Natural killer cell (primary cell): ENCODE measurements at regions not wholly inside any gene's neighbourhood (a gene's known extent, or its start where the extent isn't known, plus 50 kb on each side); places are given as distances from the start of the nearest gene placed in this dataset.
"Not testable (repeated sequence)": the region's sequence is repeated elsewhere in the genome, so short reads cannot be mapped to it uniquely, and the experiment has no call there.

Experiments
- ATAC-seq, 3 donors: fragments of 150-1000 bp in 2 of 3; fragments of 200-7000 bp in 1 of 3; cut with Tn5 transposase; 1 replicate in 1 of 3; 2 replicates in 2 of 3; pipeline ENCODE4 v1.10.0; 2021; ENCODE audit warnings: mild to moderate bottlenecking in 2 of 3, moderate library complexity in 2 of 3
- DNase-seq, 2 donors: peaks; one replicate each; pipeline versions ENCODE4 v3.0.0 to v3.0.0-alpha.2; 2013 to 2021; ENCODE audit warnings: mixed read lengths in 1 of 2
- H3K27ac ChIP-seq: one replicate; pipeline ENCODE4 v1.5.1; 2013; ENCODE audit warnings: mild to moderate bottlenecking, low read length
- H3K27me3 ChIP-seq: one replicate; pipeline ENCODE4 v1.6.1; 2013; ENCODE audit warnings: low read length; ENCODE audit not compliant: control insufficient read depth, insufficient read depth
- H3K36me3 ChIP-seq: one replicate; pipeline ENCODE4 v1.6.1; 2013; ENCODE audit warnings: low read length; ENCODE audit not compliant: control insufficient read depth, insufficient read depth
- H3K4me1 ChIP-seq: one replicate; pipeline ENCODE4 v1.6.1; 2013; ENCODE audit warnings: low read length; ENCODE audit not compliant: control insufficient read depth, insufficient read depth
- H3K4me3 ChIP-seq: one replicate; pipeline ENCODE4 v1.5.1; 2013; ENCODE audit warnings: low read length
- H3K9me3 ChIP-seq: one replicate; pipeline ENCODE4 v1.6.1; 2013; ENCODE audit warnings: low read length; ENCODE audit not compliant: control insufficient read depth, insufficient read depth
- H3K27ac Mint-ChIP-seq, 2 donors: one replicate each; pipeline ENCODE4 v1.8.0; 2022; ENCODE audit warnings: mild to moderate bottlenecking in 2 of 2, mixed read lengths in 2 of 2, moderate library complexity in 1 of 2
- H3K27me3 Mint-ChIP-seq, 2 donors: one replicate each; pipeline ENCODE4 v1.8.0; 2022; ENCODE audit warnings: low read depth in 2 of 2, mixed read lengths in 2 of 2
- H3K36me3 Mint-ChIP-seq: one replicate; pipeline ENCODE4 v1.8.0; 2022; ENCODE audit warnings: mixed read lengths
- H3K4me1 Mint-ChIP-seq, 2 donors: one replicate each; pipeline ENCODE4 v1.8.0; 2022; ENCODE audit warnings: mixed read lengths in 2 of 2
- H3K4me3 Mint-ChIP-seq: one replicate; pipeline ENCODE4 v1.8.0; 2022; ENCODE audit warnings: mild to moderate bottlenecking, moderate library complexity, mixed read lengths
- H3K9me3 Mint-ChIP-seq, 2 donors: one replicate each; pipeline ENCODE4 v1.8.0; 2022; ENCODE audit warnings: mixed read lengths in 2 of 2
- WGBS: methylation state at CpG from one replicate; pipeline ENCODE4 v1.1.7; 2013; ENCODE audit warnings: missing lambda C conversion rate; ENCODE audit not compliant: insufficient coverage; 5-methylcytosine and 5-hydroxymethylcytosine counted together
- intact Hi-C: fragments of 100-400 bp; cut with micrococcal nuclease; formaldehyde crosslinking; loops from one replicate; pipeline ENCODE4 v1.14.2; 2022
- TF ChIP-seq, protein P1 (sequence below): fragments of 200-600 bp; IDR thresholded peaks from one replicate; pipeline ENCODE4 v1.8.0; 2022; ENCODE audit warnings: antibody characterized with exemption

DNA sequence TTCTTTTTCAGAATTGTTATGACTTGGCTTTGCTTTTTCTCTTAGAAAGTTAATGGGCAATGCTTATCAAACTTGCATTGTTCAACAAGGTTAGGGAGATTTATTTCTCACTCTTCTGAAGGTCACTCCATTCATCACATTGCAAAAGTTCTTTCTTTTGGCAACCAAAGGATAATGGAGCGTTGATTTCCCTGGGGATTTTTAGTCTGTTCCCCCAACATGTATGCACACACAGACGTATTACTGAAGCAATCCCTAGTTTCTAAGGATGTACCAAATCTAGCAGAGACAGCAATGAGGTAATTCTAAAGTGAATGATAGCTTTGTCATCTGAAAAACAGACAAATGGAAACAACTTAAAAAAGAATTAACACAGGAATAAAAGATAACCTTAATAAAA lies 349.1 kb downstream of the NYAP2 start:
- no peaks in the 10 kb centered on the region for H3K27me3 Mint-ChIP-seq

GRCh38 chr2:225743996-225744395 lies 344.5 kb downstream of the NYAP2 start:
- intact Hi-C loops = not testable (repeated sequence)

More for the DNA sequence above, 349.1 kb downstream of the NYAP2 start:
- Histone ChIP-seq H3K4me1 (no peaks in the 10 kb centered on the region), H3K36me3 (no peaks in the 10 kb centered on the region), H3K27me3 (no peaks in the 10 kb centered on the region), H3K9me3 (no peaks in the 10 kb centered on the region), H3K4me3 (no peak overlapping the region), H3K27ac (no peak overlapping the region)
- Mint-ChIP-seq H3K9me3 (peaks cover 2% of the 10 kb centered on the region in 2 donors), H3K4me1 (no peaks in the 10 kb centered on the region), H3K27ac (no peak overlapping the region), H3K4me3 (no peak overlapping the region), H3K36me3 (no peaks in the 10 kb centered on the region)
- TF ChIP-seq, protein P1, sequence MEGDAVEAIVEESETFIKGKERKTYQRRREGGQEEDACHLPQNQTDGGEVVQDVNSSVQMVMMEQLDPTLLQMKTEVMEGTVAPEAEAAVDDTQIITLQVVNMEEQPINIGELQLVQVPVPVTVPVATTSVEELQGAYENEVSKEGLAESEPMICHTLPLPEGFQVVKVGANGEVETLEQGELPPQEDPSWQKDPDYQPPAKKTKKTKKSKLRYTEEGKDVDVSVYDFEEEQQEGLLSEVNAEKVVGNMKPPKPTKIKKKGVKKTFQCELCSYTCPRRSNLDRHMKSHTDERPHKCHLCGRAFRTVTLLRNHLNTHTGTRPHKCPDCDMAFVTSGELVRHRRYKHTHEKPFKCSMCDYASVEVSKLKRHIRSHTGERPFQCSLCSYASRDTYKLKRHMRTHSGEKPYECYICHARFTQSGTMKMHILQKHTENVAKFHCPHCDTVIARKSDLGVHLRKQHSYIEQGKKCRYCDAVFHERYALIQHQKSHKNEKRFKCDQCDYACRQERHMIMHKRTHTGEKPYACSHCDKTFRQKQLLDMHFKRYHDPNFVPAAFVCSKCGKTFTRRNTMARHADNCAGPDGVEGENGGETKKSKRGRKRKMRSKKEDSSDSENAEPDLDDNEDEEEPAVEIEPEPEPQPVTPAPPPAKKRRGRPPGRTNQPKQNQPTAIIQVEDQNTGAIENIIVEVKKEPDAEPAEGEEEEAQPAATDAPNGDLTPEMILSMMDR = no peak
- WGBS = 92% methylated on average over 2 of the region's 2 CpGs
- DNase-seq = no peak
- intact Hi-C loops = no loop called here
- ATAC-seq = no peak

DNA sequence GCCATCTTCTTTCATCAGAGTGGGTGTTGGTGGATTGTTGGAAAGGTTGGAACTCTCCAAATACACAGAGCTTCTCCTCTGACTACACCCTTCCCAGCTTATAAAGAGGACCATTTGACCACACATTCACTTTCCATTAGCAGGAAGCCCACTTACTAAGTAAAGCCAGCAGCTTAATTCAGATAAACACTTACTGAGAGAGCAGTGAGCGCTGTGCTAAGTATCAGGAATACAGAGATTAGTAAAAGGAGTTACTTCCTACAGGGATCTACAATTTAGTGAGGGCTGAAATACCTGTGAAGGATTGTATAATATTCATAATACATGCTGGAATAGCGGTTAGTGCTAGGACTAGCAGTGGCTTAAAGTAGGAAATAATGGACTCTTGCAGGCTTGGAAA lies 343.0 kb downstream of the NYAP2 start:
- H3K4me1 ChIP-seq = no peaks in the 10 kb centered on the region
- no peaks in the 10 kb centered on the region for H3K27me3 ChIP-seq
- no peak overlapping the region for H3K4me3 ChIP-seq
- no peaks in the 10 kb centered on the region for H3K4me1 Mint-ChIP-seq
- H3K27me3 Mint-ChIP-seq = no peaks in the 10 kb centered on the region
- WGBS = 92% methylated on average over 2 of the region's 2 CpGs
- no peak overlapping the region for H3K4me3 Mint-ChIP-seq
- ATAC-seq (no peak), DNase-seq (no peak)
- intact Hi-C loops = no loop called here
- H3K27ac Mint-ChIP-seq = no peak overlapping the region
- H3K9me3 ChIP-seq = no peaks in the 10 kb centered on the region
- no peak overlapping the region for H3K27ac ChIP-seq
- H3K9me3 Mint-ChIP-seq = peaks cover 4 to 10% of the 10 kb centered on the region in 2 donors
- TF ChIP-seq, protein P1 = no peak
- no peaks in the 10 kb centered on the region for H3K36me3 Mint-ChIP-seq
- no peaks in the 10 kb centered on the region for H3K36me3 ChIP-seq

More at GRCh38 chr2:225743996-225744395, 344.5 kb downstream of the NYAP2 start:
- H3K9me3 Mint-ChIP-seq, H3K4me1 ChIP-seq, H3K4me3 Mint-ChIP-seq, H3K27ac Mint-ChIP-seq, H3K27ac ChIP-seq, DNase-seq, H3K27me3 Mint-ChIP-seq, H3K36me3 ChIP-seq, H3K4me3 ChIP-seq, H3K36me3 Mint-ChIP-seq, ATAC-seq, H3K4me1 Mint-ChIP-seq, H3K27me3 ChIP-seq, H3K9me3 ChIP-seq: not testable (repeated sequence)
- 94% methylated on average over 35 of the region's 35 CpGs for WGBS

- H3K27ac Mint-ChIP-seq = no peak overlapping the region
- H3K9me3 Mint-ChIP-seq = peaks cover 2 to 7% of the 10 kb centered on the region in 2 donors
- no peaks in the 10 kb centered on the region for H3K4me1 ChIP-seq
- TF ChIP-seq, protein P1 = no peak
- intact Hi-C loops = no loop called here
- no peak for DNase-seq
- no peak overlapping the region for H3K27ac ChIP-seq
- no peaks in the 10 kb centered on the region for H3K9me3 ChIP-seq
- no peak overlapping the region for H3K4me3 Mint-ChIP-seq
- H3K4me3 ChIP-seq = no peak overlapping the region
- H3K36me3 ChIP-seq = no peaks in the 10 kb centered on the region
- H3K4me1 Mint-ChIP-seq = no peaks in the 10 kb centered on the region
- H3K36me3 Mint-ChIP-seq = no peaks in the 10 kb centered on the region
- 88% methylated on average over 3 of the region's 3 CpGs for WGBS
- no peak for ATAC-seq
- no peaks in the 10 kb centered on the region for H3K27me3 Mint-ChIP-seq
- H3K27me3 ChIP-seq = no peaks in the 10 kb centered on the region
Measured at GRCh38 chr2:225740086-225740485, 340.6 kb downstream of the NYAP2 start.
